ENCODE measurements at regions not wholly inside any gene's neighbourhood (a gene's known extent, or its start where the extent isn't known, plus 50 kb on each side); places are given as distances from the start of the nearest gene placed in this dataset.

GRCh38 chr12:116395396-116395795 lies 117.9 kb upstream of the MED13L start:
- Histone ChIP-seq H3K4me2 (no peak overlapping the region), H3K4me1 (ENCODE audit: insufficient read depth) (no peaks in the 10 kb centered on the region), H3K9me2 (replicated peaks; ENCODE audit: insufficient read depth) (no peaks in the 10 kb centered on the region), H4K20me1 (ENCODE audit: insufficient read depth, poor library complexity, severe bottlenecking) (no peaks in the 10 kb centered on the region), H3K9me3 (ENCODE audit: low read depth) (no peaks in the 10 kb centered on the region), H3K79me2 (no peaks in the 10 kb centered on the region), H3K27me3 (no peaks in the 10 kb centered on the region), H3K27ac (no peak overlapping the region), H3K4me3 (no peak overlapping the region), H3K36me3 (replicated peaks; ENCODE audit: insufficient read depth, low read depth) (no peaks in the 10 kb centered on the region), H2AFZ (no peak overlapping the region)
- 50% methylated on average over 1 of the region's 1 CpG for WGBS (ENCODE audit: low lambda C conversion rate, missing lambda C conversion rate)
- TF ChIP-seq EZH2phosphoT487 (IDR thresholded peaks at IDR 0.05; ENCODE audit: low read depth, severe bottlenecking, unreplicated experiment) = no peak
- TF ChIP-seq, protein P1, sequence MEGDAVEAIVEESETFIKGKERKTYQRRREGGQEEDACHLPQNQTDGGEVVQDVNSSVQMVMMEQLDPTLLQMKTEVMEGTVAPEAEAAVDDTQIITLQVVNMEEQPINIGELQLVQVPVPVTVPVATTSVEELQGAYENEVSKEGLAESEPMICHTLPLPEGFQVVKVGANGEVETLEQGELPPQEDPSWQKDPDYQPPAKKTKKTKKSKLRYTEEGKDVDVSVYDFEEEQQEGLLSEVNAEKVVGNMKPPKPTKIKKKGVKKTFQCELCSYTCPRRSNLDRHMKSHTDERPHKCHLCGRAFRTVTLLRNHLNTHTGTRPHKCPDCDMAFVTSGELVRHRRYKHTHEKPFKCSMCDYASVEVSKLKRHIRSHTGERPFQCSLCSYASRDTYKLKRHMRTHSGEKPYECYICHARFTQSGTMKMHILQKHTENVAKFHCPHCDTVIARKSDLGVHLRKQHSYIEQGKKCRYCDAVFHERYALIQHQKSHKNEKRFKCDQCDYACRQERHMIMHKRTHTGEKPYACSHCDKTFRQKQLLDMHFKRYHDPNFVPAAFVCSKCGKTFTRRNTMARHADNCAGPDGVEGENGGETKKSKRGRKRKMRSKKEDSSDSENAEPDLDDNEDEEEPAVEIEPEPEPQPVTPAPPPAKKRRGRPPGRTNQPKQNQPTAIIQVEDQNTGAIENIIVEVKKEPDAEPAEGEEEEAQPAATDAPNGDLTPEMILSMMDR (IDR thresholded peaks at IDR 0.05; ENCODE audit: poor library complexity) = no peak
- no peak for TF ChIP-seq EZH2 (IDR thresholded peaks at IDR 0.05; ENCODE audit: borderline replicate concordance)
- DNase-seq (ENCODE audit: low spot score) = no peak

GRCh38 chr12:116397148-116397547 lies 119.7 kb upstream of the MED13L start:
- no peak overlapping the region for H3K4me2 ChIP-seq
- 88% methylated on average over 3 of the region's 3 CpGs for WGBS (ENCODE audit: low lambda C conversion rate, missing lambda C conversion rate)
- no peak overlapping the region for H2AFZ ChIP-seq
- no peaks in the 10 kb centered on the region for H3K9me3 ChIP-seq (ENCODE audit: low read depth)
- H3K9me2 ChIP-seq (replicated peaks; ENCODE audit: insufficient read depth) = no peaks in the 10 kb centered on the region
- H3K4me1 ChIP-seq (ENCODE audit: insufficient read depth) = no peaks in the 10 kb centered on the region
- H3K27me3 ChIP-seq = no peaks in the 10 kb centered on the region
- no peaks in the 10 kb centered on the region for H3K79me2 ChIP-seq
- no peaks in the 10 kb centered on the region for H4K20me1 ChIP-seq (ENCODE audit: insufficient read depth, poor library complexity, severe bottlenecking)
- no peaks in the 10 kb centered on the region for H3K36me3 ChIP-seq (replicated peaks; ENCODE audit: insufficient read depth, low read depth)
- no peak for DNase-seq (ENCODE audit: low spot score)
- TF ChIP-seq EZH2 (IDR thresholded peaks at IDR 0.05; ENCODE audit: borderline replicate concordance) (no peak), EZH2phosphoT487 (IDR thresholded peaks at IDR 0.05; ENCODE audit: low read depth, severe bottlenecking, unreplicated experiment) (no peak)
- TF ChIP-seq, protein P1 (IDR thresholded peaks at IDR 0.05; ENCODE audit: poor library complexity) = no peak
- H3K4me3 ChIP-seq = no peak overlapping the region
- no peak overlapping the region for H3K27ac ChIP-seq

DNA sequence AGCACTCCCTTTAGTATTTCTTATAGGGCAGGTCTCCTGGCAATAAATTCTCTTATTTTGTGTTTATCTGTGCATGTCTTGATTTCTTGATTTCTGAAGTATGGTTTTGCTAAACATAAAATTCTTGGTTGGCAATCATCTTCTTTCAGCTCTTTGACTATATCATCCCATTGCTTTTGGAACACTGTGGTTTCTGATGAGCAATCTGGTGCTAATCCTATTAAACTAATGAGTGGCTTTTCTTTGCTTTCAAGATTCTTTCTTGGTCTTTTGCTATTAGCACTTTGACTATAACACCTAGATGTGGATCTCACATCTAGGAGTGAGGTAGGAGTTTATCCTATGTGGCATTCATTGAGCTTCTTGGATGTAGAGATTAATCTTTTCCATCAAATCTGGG lies 120.7 kb upstream of the MED13L start:
- TF ChIP-seq, protein P1 (IDR thresholded peaks at IDR 0.05; ENCODE audit: poor library complexity) = no peak
- TF ChIP-seq EZH2phosphoT487 (IDR thresholded peaks at IDR 0.05; ENCODE audit: low read depth, severe bottlenecking, unreplicated experiment) (no peak), EZH2 (IDR thresholded peaks at IDR 0.05; ENCODE audit: borderline replicate concordance) (no peak)
- Histone ChIP-seq H3K9me2 (replicated peaks; ENCODE audit: insufficient read depth) (no peaks in the 10 kb centered on the region), H3K9me3 (ENCODE audit: low read depth) (no peaks in the 10 kb centered on the region), H3K27ac (no peak overlapping the region), H2AFZ (no peak overlapping the region), H3K4me1 (ENCODE audit: insufficient read depth) (no peaks in the 10 kb centered on the region), H3K4me2 (no peak overlapping the region), H3K79me2 (no peaks in the 10 kb centered on the region), H3K4me3 (no peak overlapping the region), H3K36me3 (replicated peaks; ENCODE audit: insufficient read depth, low read depth) (no peaks in the 10 kb centered on the region), H3K27me3 (no peaks in the 10 kb centered on the region), H4K20me1 (ENCODE audit: insufficient read depth, poor library complexity, severe bottlenecking) (no peaks in the 10 kb centered on the region)
- no peak for DNase-seq (ENCODE audit: low spot score)

DNA sequence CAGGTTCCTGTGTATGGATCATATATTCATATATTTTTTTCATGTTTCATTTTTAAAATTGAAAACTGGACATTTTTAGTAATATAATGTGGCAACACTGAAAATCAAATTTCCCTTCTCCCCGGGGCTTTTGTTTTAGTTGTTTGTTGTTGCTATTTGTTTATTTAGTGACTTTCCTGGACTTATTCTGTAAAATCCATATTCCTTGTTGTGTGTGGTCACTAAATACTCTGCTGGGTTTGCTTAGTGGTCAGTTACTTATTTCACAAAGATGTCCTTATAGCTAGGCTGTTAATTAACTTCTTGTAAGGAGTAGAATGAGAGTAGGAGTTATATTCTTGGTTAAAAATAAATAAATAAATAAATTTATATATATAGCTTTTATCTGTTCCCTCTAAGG lies 121.6 kb upstream of the MED13L start:
- TF ChIP-seq EZH2phosphoT487 (IDR thresholded peaks at IDR 0.05; ENCODE audit: low read depth, severe bottlenecking, unreplicated experiment) (no peak), EZH2 (IDR thresholded peaks at IDR 0.05; ENCODE audit: borderline replicate concordance) (no peak)
- TF ChIP-seq, protein P1 (IDR thresholded peaks at IDR 0.05; ENCODE audit: poor library complexity) = no peak
- Histone ChIP-seq H3K4me1 (ENCODE audit: insufficient read depth) (no peaks in the 10 kb centered on the region), H2AFZ (no peak overlapping the region), H3K9me3 (ENCODE audit: low read depth) (no peaks in the 10 kb centered on the region), H3K79me2 (no peaks in the 10 kb centered on the region), H3K4me2 (no peak overlapping the region), H4K20me1 (ENCODE audit: insufficient read depth, poor library complexity, severe bottlenecking) (no peaks in the 10 kb centered on the region), H3K27me3 (no peaks in the 10 kb centered on the region), H3K4me3 (no peak overlapping the region), H3K9me2 (replicated peaks; ENCODE audit: insufficient read depth) (no peaks in the 10 kb centered on the region), H3K36me3 (replicated peaks; ENCODE audit: insufficient read depth, low read depth) (no peaks in the 10 kb centered on the region), H3K27ac (no peak overlapping the region)
- DNase-seq (ENCODE audit: low spot score) = no peak
- 100% methylated on average over 1 of the region's 1 CpG for WGBS (ENCODE audit: low lambda C conversion rate, missing lambda C conversion rate)

Data from hepatocyte (in vitro differentiated cells).